Prostate gland (tissue), 2 donors: ENCODE measurements at regions not wholly inside any gene's neighbourhood (a gene's known extent, or its start where the extent isn't known, plus 50 kb on each side); places are given as distances from the start of the nearest gene placed in this dataset.

Source experiments
- DNase-seq: peaks from one replicate; pipeline ENCODE4 v3.0.0-alpha.2; 2019; ENCODE audit warnings: low spot score
- H3K27ac ChIP-seq, 2 donors: fragments of 200-600 bp; sonication (generic); 2 replicates each; pipeline ENCODE4 v1.5.1; 2017 to 2019
- H3K27me3 ChIP-seq: fragments of 200-600 bp; sonication (generic); replicated peaks from 2 replicates; pipeline ENCODE4 v1.5.1; 2019; ENCODE audit not compliant: insufficient read depth
- H3K36me3 ChIP-seq, 2 donors: fragments of 200-600 bp; sonication (generic); 1 replicate in 1 of 2; 2 replicates in 1 of 2; pipeline versions ENCODE4 v1.5.1 to v1.8.1; 2017 to 2019
- H3K4me1 ChIP-seq: fragments of 200-600 bp; sonication (generic); replicated peaks from 2 replicates; pipeline ENCODE4 v1.5.1; 2019
- H3K4me3 ChIP-seq, 2 donors: fragments of 200-600 bp; sonication (generic); 2 replicates each; pipeline ENCODE4 v1.5.1; 2017 to 2019
- H3K9me3 ChIP-seq: fragments of 200-600 bp; sonication (generic); 2 replicates; pipeline ENCODE4 v1.5.1; 2017
- CTCF ChIP-seq, 4 experiments: fragments of 200-600 bp in 2 of 4; fragments of 450-650 bp in 2 of 4; sonication (generic) in 2 of 4; IDR thresholded peaks; 1 replicate in 3 of 4; 2 replicates in 1 of 4; pipeline ENCODE4 v1.5.1; 2016 to 2019; ENCODE audit warnings: antibody characterized with exemption in 4 of 4, mild to moderate bottlenecking in 2 of 4, moderate library complexity in 2 of 4
- POLR2A ChIP-seq: fragments of 450-650 bp; IDR thresholded peaks from one replicate; pipeline ENCODE4 v1.6.1; 2016; ENCODE audit warnings: antibody characterized with exemption, mild to moderate bottlenecking
- POLR2AphosphoS5 ChIP-seq: sonication (generic); formaldehyde crosslinking; IDR thresholded peaks from one replicate; pipeline ENCODE4 v1.6.1; 2017; ENCODE audit warnings: antibody characterized with exemption
- WGBS: methylation state at CpG from one replicate; pipeline ENCODE4 v1.1.5; 2018; 5-methylcytosine and 5-hydroxymethylcytosine counted together
- intact Hi-C: fragments of 100-400 bp; cut with DNase I; formaldehyde crosslinking; loops from one replicate; pipeline ENCODE4 v1.14.2; 2022

- no peak for DNase-seq
- Histone ChIP-seq H3K27me3 (no peaks in the 10 kb centered on the region), H3K4me1 (no peaks in the 10 kb centered on the region), H3K27ac (no peak overlapping the region), H3K9me3 (no peaks in the 10 kb centered on the region), H3K4me3 (no peak overlapping the region), H3K36me3 (no peaks in the 10 kb centered on the region)
- no peak for TF ChIP-seq POLR2AphosphoS5
- no peak for TF ChIP-seq POLR2A
- no peak for TF ChIP-seq CTCF (IDR thresholded peaks at IDR 0.05)
- intact Hi-C loops: no loop called here
- WGBS: 63% methylated on average over 4 of the region's 4 CpGs
Observed at GRCh38 chr12:24534622-24535021, 414.3 kb downstream of the BCAT1 start.

GRCh38 chr12:24533716-24534352 lies 415.1 kb downstream of the BCAT1 start:
- intact Hi-C loops: no loop called here
- Histone ChIP-seq H3K36me3 (no peaks in the 10 kb centered on the region), H3K4me3 (no peak overlapping the region), H3K27ac (no peak overlapping the region), H3K9me3 (no peaks in the 10 kb centered on the region), H3K27me3 (no peaks in the 10 kb centered on the region), H3K4me1 (no peaks in the 10 kb centered on the region)
- no peak for DNase-seq
- TF ChIP-seq POLR2A (no peak), POLR2AphosphoS5 (no peak), CTCF (IDR thresholded peaks at IDR 0.05) (no peak)
- 93% methylated on average over 3 of the region's 3 CpGs for WGBS

GRCh38 chr12:24530689-24531088 lies 418.2 kb downstream of the BCAT1 start:
- H3K36me3 ChIP-seq: no peaks in the 10 kb centered on the region
- no peak for DNase-seq
- 67% methylated on average over 2 of the region's 2 CpGs for WGBS
- intact Hi-C loops: no loop called here
- H3K9me3 ChIP-seq: no peaks in the 10 kb centered on the region
- H3K4me1 ChIP-seq: no peaks in the 10 kb centered on the region
- TF ChIP-seq POLR2A: no peak
- no peak for TF ChIP-seq CTCF (IDR thresholded peaks at IDR 0.05)
- TF ChIP-seq POLR2AphosphoS5: no peak
- no peak overlapping the region for H3K27ac ChIP-seq
- no peak overlapping the region for H3K4me3 ChIP-seq
- H3K27me3 ChIP-seq: no peaks in the 10 kb centered on the region

- H3K36me3 ChIP-seq: no peaks in the 10 kb centered on the region
- H3K9me3 ChIP-seq: no peaks in the 10 kb centered on the region
- H3K27ac ChIP-seq: no peak overlapping the region
- intact Hi-C loops: no loop called here
- DNase-seq: no peak
- H3K4me3 ChIP-seq: no peak overlapping the region
- no peaks in the 10 kb centered on the region for H3K4me1 ChIP-seq
- no peaks in the 10 kb centered on the region for H3K27me3 ChIP-seq
- no peak for TF ChIP-seq POLR2AphosphoS5
- TF ChIP-seq CTCF (IDR thresholded peaks at IDR 0.05): no peak
- no peak for TF ChIP-seq POLR2A
Observed at GRCh38 chr12:24527102-24527501, 421.8 kb downstream of the BCAT1 start.

- 89% methylated on average over 1 of the region's 1 CpG for WGBS
- no peaks in the 10 kb centered on the region for H3K36me3 ChIP-seq
- TF ChIP-seq POLR2A (no peak), POLR2AphosphoS5 (no peak), CTCF (IDR thresholded peaks at IDR 0.05) (no peak)
Observed at GRCh38 chr12:24522736-24523135, 426.2 kb downstream of the BCAT1 start.

More at GRCh38 chr12:24522736-24523135, 426.2 kb downstream of the BCAT1 start:
- H3K4me1 ChIP-seq: no peaks in the 10 kb centered on the region
- no peak for DNase-seq
- H3K9me3 ChIP-seq: no peaks in the 10 kb centered on the region
- H3K27ac ChIP-seq: no peak overlapping the region
- intact Hi-C loops: no loop called here
- H3K27me3 ChIP-seq: no peaks in the 10 kb centered on the region
- no peak overlapping the region for H3K4me3 ChIP-seq
